Heart right ventricle (tissue), 16 donors: ENCODE measurements at regions not wholly inside any gene's neighbourhood (a gene's known extent, or its start where the extent isn't known, plus 50 kb on each side); places are given as distances from the start of the nearest gene placed in this dataset.

Experiments
- ATAC-seq, 8 donors: fragments of 200-7000 bp; cut with Tn5 transposase; one replicate each; pipeline ENCODE4 v1.9.1; 2020; ENCODE audit warnings: mild to moderate bottlenecking in 8 of 8, moderate library complexity in 8 of 8, moderate number of reproducible peaks in 1 of 8
- DNase-seq, 2 donors: peaks; one replicate each; pipeline ENCODE4 v3.0.0-alpha.2; 2020
- H3K27ac ChIP-seq, 10 donors: fragments of 200-600 bp; sonication (generic) in 2 of 10; one replicate each; pipeline versions ENCODE4 v1.5.0 to v1.8.0; 2020 to 2022; ENCODE audit warnings: mild to moderate bottlenecking in 3 of 10
- H3K27me3 ChIP-seq, 7 donors: fragments of 200-600 bp; one replicate each; pipeline ENCODE4 v1.8.0; 2021 to 2022; ENCODE audit warnings: mild to moderate bottlenecking in 2 of 7
- H3K36me3 ChIP-seq, 9 donors: fragments of 200-600 bp; sonication (generic) in 1 of 9; one replicate each; pipeline versions ENCODE4 v1.5.0 to v1.8.0; 2020 to 2022; ENCODE audit warnings: mild to moderate bottlenecking in 2 of 9
- H3K4me1 ChIP-seq, 9 donors: fragments of 200-600 bp; sonication (generic) in 1 of 9; one replicate each; pipeline versions ENCODE4 v1.5.0 to v1.8.0; 2020 to 2022; ENCODE audit warnings: mild to moderate bottlenecking in 4 of 9
- H3K4me3 ChIP-seq, 10 donors: fragments of 200-600 bp; sonication (generic) in 2 of 10; one replicate each; pipeline versions ENCODE4 v1.5.0 to v1.8.0; 2020 to 2022; ENCODE audit warnings: mild to moderate bottlenecking in 7 of 10, moderate library complexity in 2 of 10
- H3K9me3 ChIP-seq, 11 donors: fragments of 200-600 bp in 10 of 11; sonication (generic) in 2 of 11; one replicate each; pipeline versions ENCODE4 v1.5.0 to v1.8.0; 2013 to 2022; ENCODE audit warnings: mild to moderate bottlenecking in 2 of 11, control low read depth in 1 of 11, moderate library complexity in 1 of 11
- WGBS, 2 donors: extraction: QIAGEN DNeasy Blood & Tissue Kit; methylation state at CpG; one replicate each; pipeline ENCODE4 v1.1.7; 2013; ENCODE audit warnings: inconsistent platforms in 1 of 2; 5-methylcytosine and 5-hydroxymethylcytosine counted together
- intact Hi-C, 10 donors: fragments of 100-400 bp; cut with DNase I; formaldehyde crosslinking; loops; one replicate each; pipeline versions ENCODE4 v1.11.1 to v1.14.2; 2022
- TF ChIP-seq, protein P1 (sequence below), 9 donors: fragments of 200-600 bp; sonication (generic) in 2 of 9; IDR thresholded peaks; one replicate each; pipeline versions ENCODE4 v1.5.0 to v1.8.0; 2021 to 2022; ENCODE audit warnings: antibody characterized with exemption in 9 of 9, mild to moderate bottlenecking in 5 of 9, moderate library complexity in 1 of 9
- donor health status: Arrhythmogenic right ventricular cardiomyopathy.
- donor health status: ischemic (EF 13 %, LVEDD 7.1; RV severe dilation, severe dysfunction).
- donor health status: healthy with polysubstance abuse.
- donor health status: DM: no; HTN: yes; CAD: no.
- donor health status: DM: no; HTN: no; CAD: no.
- donor health status: ischemic (EF 25% LVEDD 6.9; RV normal size, moderate dysfunction).
- donor health status: ischemic (EF 25% LVEDD 5.7; RV mildly dilated, moderate dysfunction).
- donor health status: healthy.
- donor health status: DM: yes; HTN: yes; CAD: no.
- donor health status: Ischemic cardiomyopathy.
- donor health status: ischemic (EF 35%, LVEDD 5.7; RV mildly dilated, moderate dysfunction).
- donor health status: nonischemic (EF 11% LVEDD 7.7; RV severe dilation, severe dysfunction).
- donor health status: DM: yes; HTN: yes; CAD: no.
- donor health status: PGD.
- donor health status: ischemic (EF 29% LVEDD 5.4; RV normal size, mild dysfunction).
- donor health status: nonischemic (EF 23%, LVEDD 6.1; RV moderate dilation, normal function).

DNA sequence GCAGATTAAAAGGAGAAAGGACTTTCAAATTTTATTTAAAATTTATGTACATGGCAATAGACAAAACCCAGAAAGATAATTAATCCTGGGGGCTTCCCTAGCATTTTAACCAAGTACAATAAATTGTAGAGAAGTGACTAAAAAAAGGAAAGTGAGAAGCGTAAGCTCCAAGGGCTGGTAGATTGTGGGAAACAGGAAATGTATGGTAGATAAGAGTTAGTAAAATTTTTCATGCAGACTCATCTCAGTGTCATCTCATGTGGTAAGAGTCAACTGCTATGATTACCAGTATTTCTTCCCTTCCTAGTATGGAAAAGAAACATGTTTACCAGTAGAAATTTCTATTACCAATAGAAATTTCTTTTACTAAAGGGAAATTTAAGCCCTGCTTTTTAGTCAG, 464.3 kb upstream of the AGTR1 start:
- ATAC-seq (no peak), DNase-seq (no peak)
- WGBS, 2 donors: 61 to 73% methylated on average over 1 of the region's 1 CpG
- intact Hi-C loops: no loop called here
- TF ChIP-seq, protein P1, sequence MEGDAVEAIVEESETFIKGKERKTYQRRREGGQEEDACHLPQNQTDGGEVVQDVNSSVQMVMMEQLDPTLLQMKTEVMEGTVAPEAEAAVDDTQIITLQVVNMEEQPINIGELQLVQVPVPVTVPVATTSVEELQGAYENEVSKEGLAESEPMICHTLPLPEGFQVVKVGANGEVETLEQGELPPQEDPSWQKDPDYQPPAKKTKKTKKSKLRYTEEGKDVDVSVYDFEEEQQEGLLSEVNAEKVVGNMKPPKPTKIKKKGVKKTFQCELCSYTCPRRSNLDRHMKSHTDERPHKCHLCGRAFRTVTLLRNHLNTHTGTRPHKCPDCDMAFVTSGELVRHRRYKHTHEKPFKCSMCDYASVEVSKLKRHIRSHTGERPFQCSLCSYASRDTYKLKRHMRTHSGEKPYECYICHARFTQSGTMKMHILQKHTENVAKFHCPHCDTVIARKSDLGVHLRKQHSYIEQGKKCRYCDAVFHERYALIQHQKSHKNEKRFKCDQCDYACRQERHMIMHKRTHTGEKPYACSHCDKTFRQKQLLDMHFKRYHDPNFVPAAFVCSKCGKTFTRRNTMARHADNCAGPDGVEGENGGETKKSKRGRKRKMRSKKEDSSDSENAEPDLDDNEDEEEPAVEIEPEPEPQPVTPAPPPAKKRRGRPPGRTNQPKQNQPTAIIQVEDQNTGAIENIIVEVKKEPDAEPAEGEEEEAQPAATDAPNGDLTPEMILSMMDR (IDR thresholded peaks at IDR 0.05): no peak
- Histone ChIP-seq H3K27me3 (no peaks in the 10 kb centered on the region), H3K4me1 (no peaks in the 10 kb centered on the region), H3K4me3 (no peak overlapping the region), H3K9me3 (no peaks in the 10 kb centered on the region), H3K27ac (no peak overlapping the region), H3K36me3 (no peaks in the 10 kb centered on the region)

DNA sequence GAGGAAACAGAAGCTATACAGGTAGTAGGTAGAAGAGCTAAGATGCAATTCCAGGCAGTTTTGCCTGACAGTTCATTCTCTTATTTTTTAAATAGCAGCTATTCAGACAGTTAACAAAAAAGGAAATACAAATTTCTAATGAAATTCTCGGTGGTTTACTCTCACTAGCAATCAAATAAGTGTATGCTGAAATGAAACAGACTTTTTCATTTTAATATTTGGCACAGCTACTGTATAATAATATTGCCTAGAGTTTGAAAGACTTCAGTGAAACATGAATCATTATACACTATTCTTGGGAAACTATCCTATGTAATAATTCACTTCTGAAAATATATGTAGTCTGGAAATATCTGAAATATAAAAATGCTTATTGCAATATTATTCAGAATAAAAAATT, 463.2 kb upstream of the AGTR1 start:
- intact Hi-C loops: no loop called here
- TF ChIP-seq, protein P1 (IDR thresholded peaks at IDR 0.05): no peak

DNA sequence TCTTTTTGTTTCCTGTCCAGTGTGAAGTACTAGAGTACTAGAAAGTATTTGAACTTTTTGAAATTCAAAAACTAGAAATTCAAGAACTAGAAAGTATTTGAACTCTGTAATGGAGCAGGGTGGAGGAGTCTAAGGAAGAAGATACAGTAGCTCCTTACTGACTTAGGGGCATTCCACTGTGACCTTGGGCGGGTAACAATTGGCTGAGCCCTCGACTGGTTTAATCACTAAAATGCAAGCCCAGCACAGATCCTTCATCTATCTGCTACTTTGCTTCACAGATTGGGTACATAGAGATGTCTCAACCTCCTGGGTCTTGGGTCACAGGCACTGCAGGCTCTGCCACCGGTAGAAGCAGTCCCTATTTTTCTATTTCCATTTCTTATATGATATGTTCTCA, 462.1 kb upstream of the AGTR1 start:
- intact Hi-C loops: no loop called here
- no peaks in the 10 kb centered on the region for H3K4me1 ChIP-seq
- H3K27ac ChIP-seq: no peak overlapping the region
- H3K27me3 ChIP-seq: no peaks in the 10 kb centered on the region
- TF ChIP-seq, protein P1 (IDR thresholded peaks at IDR 0.05): no peak
- H3K36me3 ChIP-seq: no peaks in the 10 kb centered on the region
- no peak for ATAC-seq
- no peak overlapping the region for H3K4me3 ChIP-seq
- no peak for DNase-seq
- H3K9me3 ChIP-seq: no peaks in the 10 kb centered on the region
- 81 to 83% methylated on average over 3 of the region's 3 CpGs for WGBS, 2 donors

More for the DNA sequence above, 463.2 kb upstream of the AGTR1 start:
- ATAC-seq: no peak
- no peaks in the 10 kb centered on the region for H3K4me1 ChIP-seq
- H3K36me3 ChIP-seq: no peaks in the 10 kb centered on the region
- WGBS, 2 donors: 25 to 29% methylated on average over 1 of the region's 1 CpG
- DNase-seq: no peak
- H3K27ac ChIP-seq: no peak overlapping the region
- H3K27me3 ChIP-seq: no peaks in the 10 kb centered on the region
- no peak overlapping the region for H3K4me3 ChIP-seq
- no peaks in the 10 kb centered on the region for H3K9me3 ChIP-seq

DNA sequence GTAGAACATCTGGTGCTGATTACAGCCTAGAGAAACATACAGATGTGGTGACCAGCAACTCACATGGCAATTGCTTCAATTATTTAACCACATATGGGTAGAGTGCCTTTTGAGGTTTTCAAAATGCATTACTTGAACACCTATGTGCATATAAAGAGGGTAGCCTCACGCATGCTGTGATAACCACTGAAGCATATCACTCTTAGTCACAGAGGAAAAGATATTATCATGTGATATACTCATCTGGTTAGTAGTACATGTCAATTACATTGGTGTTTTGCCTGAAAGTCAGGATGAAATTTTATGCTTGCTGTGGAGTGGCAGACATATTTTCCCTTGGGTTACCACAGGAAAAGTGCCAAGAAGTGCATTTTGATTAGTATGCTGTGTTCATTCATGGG, 459.3 kb upstream of the AGTR1 start:
- H3K27me3 ChIP-seq: no peaks in the 10 kb centered on the region
- DNase-seq (no peak), ATAC-seq (no peak)
- H3K4me1 ChIP-seq: no peaks in the 10 kb centered on the region
- no peaks in the 10 kb centered on the region for H3K9me3 ChIP-seq
- 63 to 83% methylated on average over 1 of the region's 1 CpG for WGBS, 2 donors
- TF ChIP-seq, protein P1 (IDR thresholded peaks at IDR 0.05): no peak
- intact Hi-C loops: no loop called here
- no peak overlapping the region for H3K4me3 ChIP-seq
- H3K36me3 ChIP-seq: no peaks in the 10 kb centered on the region
- H3K27ac ChIP-seq: no peak overlapping the region

DNA sequence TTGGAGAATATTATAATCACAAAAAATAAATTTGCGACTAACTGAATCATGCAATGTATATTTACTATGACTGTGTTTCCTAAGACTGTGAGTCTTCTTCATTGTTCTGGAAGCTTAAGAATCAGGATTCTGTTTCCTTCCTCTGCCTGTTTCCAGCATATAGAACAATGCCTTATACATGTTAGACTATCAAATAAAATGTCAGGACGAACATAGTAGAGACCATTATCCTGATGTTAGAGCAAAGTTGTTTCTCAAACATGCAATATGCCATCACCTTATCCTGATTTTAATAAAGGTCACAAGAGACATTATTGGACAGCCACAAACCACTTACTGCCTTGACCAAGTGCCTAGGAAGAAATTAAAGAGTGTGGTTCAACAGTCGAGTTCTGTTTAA, 457.4 kb upstream of the AGTR1 start:
- WGBS, 2 donors: 79 to 80% methylated on average over 3 of the region's 3 CpGs
- Histone ChIP-seq H3K9me3 (no peaks in the 10 kb centered on the region), H3K27ac (no peak overlapping the region), H3K4me1 (no peaks in the 10 kb centered on the region), H3K27me3 (no peaks in the 10 kb centered on the region), H3K36me3 (no peaks in the 10 kb centered on the region), H3K4me3 (no peak overlapping the region)
- no peak for ATAC-seq
- no peak for DNase-seq
- TF ChIP-seq, protein P1 (IDR thresholded peaks at IDR 0.05): no peak
- intact Hi-C loops: no loop called here
